Activated CD4-positive, alpha-beta T cell treated with anti-CD3 and anti-CD28 coated beads, Interleukin-2, amount 50 U/mL, for 4 hours (primary cell): ENCODE measurements at regions not wholly inside any gene's neighbourhood (a gene's known extent, or its start where the extent isn't known, plus 50 kb on each side); places are given as distances from the start of the nearest gene placed in this dataset.
"Not testable (repeated sequence)": the region's sequence is repeated elsewhere in the genome, so short reads cannot be mapped to it uniquely, and the experiment has no call there.

Experiments used
- DNase-seq, 2 experiments: peaks; one replicate each; pipeline ENCODE4 v3.0.0-alpha.2; 2020

DNA sequence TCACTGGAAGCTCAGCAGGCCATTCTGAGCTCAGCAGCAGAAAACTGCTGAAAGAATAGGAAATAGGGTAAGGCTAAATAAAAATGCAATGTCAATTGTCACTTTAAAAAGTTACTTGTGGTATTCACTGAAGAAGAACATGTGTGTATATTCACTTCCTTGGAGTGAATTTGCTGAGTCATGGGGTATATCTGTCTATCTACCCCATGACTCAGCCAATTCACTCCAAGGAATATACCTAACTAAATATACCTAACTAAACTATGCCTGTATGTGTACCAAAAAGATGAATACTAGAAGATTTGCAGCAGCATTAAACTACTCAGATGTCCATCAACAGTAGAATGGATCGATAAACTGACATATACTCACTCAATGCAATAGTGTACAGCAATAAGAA, 69.5 kb upstream of the KCNAB1 start:
- no peak for DNase-seq

- no peak for DNase-seq
These were observed 68.7 kb upstream of the KCNAB1 start for GRCh38 chr3:156051651-156052050.

DNA sequence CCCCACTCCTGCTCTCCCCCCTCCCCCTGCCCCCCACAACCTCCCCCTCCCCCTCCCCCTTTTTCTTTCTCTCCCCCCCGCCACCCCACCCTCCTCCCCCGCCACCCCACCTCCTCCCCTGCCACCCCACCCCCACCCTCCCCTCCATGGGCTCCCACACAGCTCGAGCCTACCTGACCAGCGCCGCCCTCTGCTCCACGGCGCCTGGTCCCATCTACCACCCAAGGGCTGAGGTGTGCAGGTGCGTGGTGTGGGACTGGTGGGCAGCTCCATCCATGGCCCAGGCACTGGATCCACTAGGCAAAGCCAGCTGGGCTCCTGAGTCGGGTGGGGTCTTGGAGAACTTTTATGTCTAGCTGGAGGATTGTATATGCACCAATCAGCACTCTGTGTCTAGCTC, 68.3 kb upstream of the KCNAB1 start:
- no peak for DNase-seq

- no peak for DNase-seq
These were observed 60.4 kb upstream of the KCNAB1 start for GRCh38 chr3:156059950-156060501.

GRCh38 chr3:156068151-156068550, 52.2 kb upstream of the KCNAB1 start:
- not testable (repeated sequence) for DNase-seq

DNA sequence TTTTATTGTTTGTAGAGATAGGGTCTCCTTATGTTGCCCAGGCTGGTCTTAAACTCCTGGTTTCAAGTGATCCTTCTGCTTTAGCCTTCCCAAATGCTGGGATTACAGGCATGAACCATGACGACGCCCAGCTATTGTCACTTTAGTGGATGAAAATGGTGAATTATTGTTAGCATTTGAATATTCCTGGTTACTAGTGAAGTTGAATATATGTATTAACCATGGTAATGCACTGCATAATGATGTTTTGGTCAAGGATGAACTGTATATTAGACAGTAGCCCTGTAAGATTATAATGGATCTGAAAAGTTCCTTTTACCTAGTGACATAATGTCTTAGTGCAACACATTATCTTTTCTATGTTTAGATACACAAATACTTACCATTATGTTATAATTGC, 50.4 kb upstream of the KCNAB1 start:
- no peak for DNase-seq
